ENCODE measurements at regions not wholly inside any gene's neighbourhood (a gene's known extent, or its start where the extent isn't known, plus 50 kb on each side); places are given as distances from the start of the nearest gene placed in this dataset.

- DNase-seq (ENCODE audit: low read depth, low spot score) (no peak), FAIRE-seq (no peak)
- Histone ChIP-seq H3K27ac (ENCODE audit: control insufficient read depth, insufficient read depth, low read length) (no peak overlapping the region), H3K4me1 (ENCODE audit: control insufficient read depth, extremely low read depth, insufficient read depth, low read length) (no peaks in the 10 kb centered on the region), H4K20me1 (ENCODE audit: control insufficient read depth, extremely low read depth, insufficient read depth, low read length) (no peaks in the 10 kb centered on the region), H3K27me3 (ENCODE audit: control insufficient read depth, extremely low read depth, insufficient read depth, low read length) (no peaks in the 10 kb centered on the region), H3K4me2 (ENCODE audit: control insufficient read depth, extremely low read depth, insufficient read depth, low read depth, low read length) (no peak overlapping the region), H2AFZ (ENCODE audit: control insufficient read depth, low read length) (no peak overlapping the region), H3K36me3 (ENCODE audit: control insufficient read depth in 2 of 2, extremely low read depth in 1 of 2, insufficient read depth in 2 of 2, low read length in 2 of 2) (no peaks in the 10 kb centered on the region), H3K9me3 (ENCODE audit: control insufficient read depth, low read depth, low read length) (no peaks in the 10 kb centered on the region), H3K79me2 (ENCODE audit: control insufficient read depth, insufficient read depth, low read length) (no peaks in the 10 kb centered on the region), H3K9me1 (ENCODE audit: control insufficient read depth, extremely low read depth, insufficient read depth, low read length) (no peaks in the 10 kb centered on the region), H3K4me3 (ENCODE audit: control insufficient read depth in 2 of 3, extremely low read depth in 1 of 3, insufficient read depth in 2 of 3, low read depth in 1 of 3, low read length in 3 of 3) (no peak overlapping the region), H3K9ac (ENCODE audit: control insufficient read depth, extremely low read depth, insufficient read depth, low read length) (no peak overlapping the region)
- TF ChIP-seq EZH2 (IDR thresholded peaks at IDR 0.05; ENCODE audit: low read length) (no peak), CTCF (optimal IDR thresholded peaks at IDR 0.05 in 1 of 3, IDR thresholded peaks at IDR 0.05 in 1 of 3, conservative IDR thresholded peaks at IDR 0.05 in 1 of 3; ENCODE audit: extremely low read depth in 1 of 3, insufficient read depth in 2 of 3, low read length in 3 of 3) (peak in 1 of 3 experiments; percentile 49)
- dilution Hi-C loops (cut with MboI; ENCODE audit: extremely low pct_ligation_motif_present, low sequenced_read_pairs) = no loop called here
Observed at GRCh38 chr2:129813404-129813803, 166.1 kb upstream of the RAB6C start.

- no peaks in the 10 kb centered on the region for H3K9me1 ChIP-seq (ENCODE audit: control insufficient read depth, extremely low read depth, insufficient read depth, low read length)
- H3K9me3 ChIP-seq (ENCODE audit: control insufficient read depth, low read depth, low read length) = no peaks in the 10 kb centered on the region
- H2AFZ ChIP-seq (ENCODE audit: control insufficient read depth, low read length) = no peak overlapping the region
- dilution Hi-C loops (cut with MboI; ENCODE audit: extremely low pct_ligation_motif_present, low sequenced_read_pairs) = no loop called here
- no peak overlapping the region for H3K27ac ChIP-seq (ENCODE audit: control insufficient read depth, insufficient read depth, low read length)
- no peaks in the 10 kb centered on the region for H3K27me3 ChIP-seq (ENCODE audit: control insufficient read depth, extremely low read depth, insufficient read depth, low read length)
- H4K20me1 ChIP-seq (ENCODE audit: control insufficient read depth, extremely low read depth, insufficient read depth, low read length) = no peaks in the 10 kb centered on the region
- DNase-seq (ENCODE audit: low read depth, low spot score) (no peak), FAIRE-seq (no peak)
- no peaks in the 10 kb centered on the region for H3K4me1 ChIP-seq (ENCODE audit: control insufficient read depth, extremely low read depth, insufficient read depth, low read length)
- no peak for TF ChIP-seq CTCF (optimal IDR thresholded peaks at IDR 0.05 in 1 of 3, IDR thresholded peaks at IDR 0.05 in 1 of 3, conservative IDR thresholded peaks at IDR 0.05 in 1 of 3; ENCODE audit: extremely low read depth in 1 of 3, insufficient read depth in 2 of 3, low read length in 3 of 3)
- no peak for TF ChIP-seq EZH2 (IDR thresholded peaks at IDR 0.05; ENCODE audit: low read length)
- no peak overlapping the region for H3K4me2 ChIP-seq (ENCODE audit: control insufficient read depth, extremely low read depth, insufficient read depth, low read depth, low read length)
- no peak overlapping the region for H3K9ac ChIP-seq (ENCODE audit: control insufficient read depth, extremely low read depth, insufficient read depth, low read length)
- no peaks in the 10 kb centered on the region for H3K79me2 ChIP-seq (ENCODE audit: control insufficient read depth, insufficient read depth, low read length)
- no peaks in the 10 kb centered on the region for H3K36me3 ChIP-seq (ENCODE audit: control insufficient read depth in 2 of 2, extremely low read depth in 1 of 2, insufficient read depth in 2 of 2, low read length in 2 of 2)
- H3K4me3 ChIP-seq (ENCODE audit: control insufficient read depth in 2 of 3, extremely low read depth in 1 of 3, insufficient read depth in 2 of 3, low read depth in 1 of 3, low read length in 3 of 3) = no peak overlapping the region
Observed at GRCh38 chr2:129816813-129817574, 162.5 kb upstream of the RAB6C start.
